HuH-7 (cell line): ENCODE measurements at regions not wholly inside any gene's neighbourhood (a gene's known extent, or its start where the extent isn't known, plus 50 kb on each side); places are given as distances from the start of the nearest gene placed in this dataset.

Source experiments
- DNase-seq: peaks from one replicate; pipeline ENCODE4 v3.0.0; 2011; ENCODE audit warnings: low spot score

DNA sequence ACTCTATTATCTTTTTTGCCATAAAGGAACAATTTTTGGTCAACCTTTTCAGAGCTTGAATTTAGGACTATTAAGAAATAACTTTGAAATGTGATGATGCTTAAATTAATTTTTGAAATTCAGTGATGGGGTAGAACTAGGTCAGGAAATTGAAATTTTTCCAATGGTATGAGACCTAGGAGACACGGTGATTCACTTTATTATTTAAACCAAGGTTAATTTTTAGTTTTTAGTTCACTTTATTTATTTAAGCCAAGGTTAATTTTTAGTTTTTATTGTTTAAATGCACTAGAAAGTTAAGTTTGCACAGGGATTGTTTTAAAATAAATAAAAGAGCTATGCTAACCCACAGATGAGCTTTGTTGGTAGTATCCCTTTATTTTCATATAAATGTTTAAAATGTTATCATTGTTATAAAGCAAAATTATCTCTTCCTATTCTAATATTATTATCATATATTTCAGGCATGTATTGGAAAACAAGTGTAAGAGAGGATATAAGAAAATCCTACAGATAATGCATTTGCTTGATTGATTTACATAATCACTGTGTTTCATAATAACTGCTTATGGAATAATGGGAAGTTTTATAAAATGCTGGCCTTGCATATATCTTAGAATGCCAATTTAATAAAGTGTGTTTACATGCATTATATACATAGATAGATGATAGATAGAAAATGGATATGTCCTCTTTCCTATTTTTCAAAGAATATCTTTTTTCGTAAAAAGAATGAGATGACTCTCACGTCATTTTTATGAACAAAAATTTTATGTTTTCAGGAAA lies 163.6 kb downstream of the HGF start:
- DNase-seq: no peak

DNA sequence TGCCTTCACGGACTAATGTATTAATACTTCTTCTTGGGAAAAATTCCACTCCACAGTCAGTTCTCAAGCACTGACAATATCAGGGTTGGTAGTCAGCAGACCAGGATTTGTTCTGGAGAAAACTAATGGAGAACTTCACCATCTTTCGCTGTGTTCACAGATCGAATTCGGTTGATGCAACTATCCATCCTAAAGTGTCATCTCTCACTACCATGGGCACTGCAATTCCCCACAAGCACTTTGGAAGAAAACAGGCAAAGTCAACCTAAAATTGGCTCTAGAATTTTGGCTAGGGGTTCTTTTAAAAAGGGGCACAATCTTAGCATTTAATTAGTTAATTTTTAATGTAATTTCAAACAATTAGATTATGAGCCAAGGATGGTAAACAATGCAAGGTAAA lies 164.4 kb downstream of the HGF start:
- DNase-seq: no peak

DNA sequence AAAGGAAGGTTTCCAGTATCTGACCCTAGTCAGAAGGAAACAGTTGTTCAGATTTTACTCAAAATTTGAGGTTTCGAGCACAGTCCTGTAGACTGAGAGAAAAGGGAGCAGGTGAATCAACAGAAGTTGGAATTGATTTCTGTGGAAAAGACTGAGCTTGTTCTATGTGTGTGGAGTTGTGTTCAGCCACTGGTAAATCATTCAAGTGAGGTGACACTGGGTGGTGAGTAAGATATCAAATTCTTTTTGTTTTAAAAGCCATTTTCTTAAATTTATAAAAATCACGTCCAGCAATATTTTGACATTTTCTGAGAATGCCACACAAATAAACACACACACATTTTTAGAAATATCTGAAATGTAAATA lies 165.1 kb downstream of the HGF start:
- no peak for DNase-seq

- peak; percentile 15 for DNase-seq
Observed at GRCh38 chr7:81604075-81604807, 165.6 kb downstream of the HGF start.

- DNase-seq: no peak
Observed at GRCh38 chr7:81600608-81601007, 169.2 kb downstream of the HGF start.

DNA sequence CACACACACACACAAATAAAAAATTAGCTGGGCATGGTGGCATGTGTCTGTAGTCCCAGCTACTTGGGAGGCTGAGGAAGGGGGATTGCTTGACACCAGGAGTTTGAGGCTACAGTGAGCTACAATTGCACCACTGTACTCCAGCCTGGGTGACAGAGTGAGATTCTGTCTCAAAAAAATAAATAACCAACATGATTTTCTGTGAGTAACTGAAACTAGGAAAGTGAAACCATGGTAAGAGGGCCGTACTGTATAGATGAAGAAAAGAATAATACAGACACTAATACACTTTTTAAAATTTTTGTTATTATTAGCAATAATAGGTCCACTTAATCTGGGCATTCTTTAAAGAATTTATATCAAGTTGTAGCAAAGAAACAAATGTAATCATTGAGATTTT lies 170.9 kb downstream of the HGF start:
- DNase-seq: no peak

GRCh38 chr7:81594767-81595166 lies 175.1 kb downstream of the HGF start:
- no peak for DNase-seq

DNA sequence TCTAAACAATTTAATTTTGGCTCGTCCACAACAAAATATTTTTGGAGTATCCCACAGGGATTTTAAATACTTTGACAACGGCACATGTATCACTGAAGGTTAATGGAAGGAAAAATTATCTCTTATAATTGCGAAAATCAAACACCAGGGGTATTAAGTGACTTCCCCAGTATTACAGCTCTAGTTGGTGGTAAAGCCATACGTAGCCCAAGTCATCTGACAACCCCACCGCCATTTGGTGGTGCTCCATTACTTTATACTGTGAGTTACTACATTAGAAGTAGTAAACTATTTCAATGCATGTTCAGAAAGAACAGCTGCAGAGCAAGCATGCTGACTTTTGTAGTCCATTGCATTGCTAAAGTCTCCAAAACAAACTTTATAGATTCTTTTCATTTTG lies 179.7 kb downstream of the HGF start:
- DNase-seq: no peak

- no peak for DNase-seq
Observed at GRCh38 chr7:81584667-81585066, 185.2 kb downstream of the HGF start.

GRCh38 chr7:81583882-81584533 lies 185.8 kb downstream of the HGF start:
- no peak for DNase-seq

GRCh38 chr7:81583090-81583489 lies 186.8 kb downstream of the HGF start:
- DNase-seq: no peak

GRCh38 chr7:81577642-81578340 lies 192.1 kb downstream of the HGF start:
- no peak for DNase-seq

DNA sequence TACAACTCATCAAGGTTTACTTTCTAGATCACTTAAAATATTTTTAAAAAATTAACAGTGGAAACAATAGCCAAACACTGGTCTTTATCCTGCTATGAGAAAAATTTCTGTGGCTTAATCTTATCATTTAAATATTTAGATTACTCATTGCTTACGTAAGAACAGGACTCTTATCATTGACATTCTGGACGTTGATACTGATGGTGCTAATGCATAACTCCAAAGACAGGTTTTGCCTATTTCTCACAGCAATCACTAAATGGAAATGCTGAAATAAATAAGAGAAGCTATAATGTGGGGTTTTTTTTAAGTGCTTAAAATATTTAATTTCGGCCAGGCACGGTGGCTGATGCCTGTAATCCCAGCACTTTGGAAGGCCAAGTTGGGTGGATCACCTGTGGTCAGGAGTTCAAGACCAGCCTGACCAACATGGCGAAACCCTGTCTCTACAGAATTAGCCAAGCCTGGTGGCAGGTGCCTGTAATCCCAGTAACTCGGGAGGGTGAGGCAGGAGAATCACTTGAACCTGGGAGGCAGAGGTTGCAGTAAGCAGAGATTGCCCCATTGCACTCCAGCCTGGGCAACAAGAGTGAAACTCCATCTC lies 195.0 kb downstream of the HGF start:
- no peak for DNase-seq

DNA sequence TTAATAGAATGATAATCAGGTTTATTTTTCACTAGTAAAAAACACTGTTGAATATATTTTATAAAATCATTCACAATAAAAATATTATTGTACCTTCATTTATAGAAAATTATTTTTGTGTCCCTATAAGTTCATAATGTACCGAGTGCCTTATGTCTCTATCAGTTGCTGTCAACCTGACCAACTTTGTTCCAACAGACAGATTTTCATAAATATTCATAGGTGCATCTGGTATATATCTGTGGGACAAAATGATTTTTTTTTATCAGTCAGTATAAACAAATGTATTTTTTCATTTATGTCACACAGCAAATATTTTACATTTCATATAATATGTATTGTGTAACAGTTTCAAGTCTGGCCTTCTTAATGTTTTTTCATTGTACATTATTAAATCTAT lies 195.9 kb downstream of the HGF start:
- no peak for DNase-seq

- no peak for DNase-seq
Observed at GRCh38 chr7:81573128-81573527, 196.7 kb downstream of the HGF start.

DNA sequence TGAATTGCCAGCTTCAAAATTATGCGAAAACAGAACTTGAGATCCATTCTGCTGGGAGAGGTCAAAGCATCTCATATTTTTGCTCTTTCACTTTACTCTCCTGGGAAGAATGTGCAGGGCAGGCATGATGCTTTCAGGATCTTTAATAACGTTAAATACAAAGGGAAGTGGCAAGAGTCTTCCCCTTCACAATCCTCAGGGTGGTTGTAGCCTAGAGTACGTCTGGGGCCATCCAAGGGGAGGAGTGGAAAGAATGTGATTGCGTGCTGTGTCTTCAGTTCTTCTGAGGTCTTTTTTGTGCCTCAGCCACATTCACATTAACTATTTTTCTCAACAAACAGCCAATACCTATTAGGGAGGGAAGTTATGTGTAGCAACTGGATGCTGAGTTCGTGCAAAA lies 207.3 kb downstream of the HGF start:
- no peak for DNase-seq

DNA sequence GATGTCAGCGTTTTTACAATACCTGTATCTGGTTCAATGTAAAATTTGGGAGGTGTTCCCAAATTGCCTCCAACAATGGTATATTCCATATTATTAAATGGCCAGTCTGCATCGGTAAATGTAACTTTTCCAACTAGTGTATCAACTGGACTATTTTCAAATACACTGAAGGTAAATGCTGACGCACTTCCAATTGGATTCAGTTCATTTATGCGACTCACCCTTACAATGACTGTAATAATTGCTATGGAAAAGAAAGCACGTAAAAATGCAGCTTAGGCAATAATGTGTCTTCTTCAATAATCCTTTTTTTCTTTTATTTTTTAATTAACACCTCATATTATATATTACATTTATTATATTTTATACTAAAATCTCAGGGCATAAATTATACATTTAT lies 209.1 kb downstream of the HGF start:
- no peak for DNase-seq

- DNase-seq: no peak
Observed at GRCh38 chr7:81549484-81550016, 220.3 kb downstream of the HGF start.

- no peak for DNase-seq
Observed at GRCh38 chr7:81534996-81535395, 234.9 kb downstream of the HGF start.

GRCh38 chr7:81534446-81534845 lies 235.4 kb downstream of the HGF start:
- no peak for DNase-seq

- DNase-seq: no peak
Observed at GRCh38 chr7:81533931-81534330, 235.9 kb downstream of the HGF start.

GRCh38 chr7:81533426-81533825 lies 236.4 kb downstream of the HGF start:
- no peak for DNase-seq
